Loucy (cell line): ENCODE measurements at regions not wholly inside any gene's neighbourhood (a gene's known extent, or its start where the extent isn't known, plus 50 kb on each side); places are given as distances from the start of the nearest gene placed in this dataset.

Experiments
- CTCF ChIP-seq: fragments of 200-600 bp; sonication (generic); conservative IDR thresholded peaks from 2 replicates; pipeline ENCODE4 v1.5.1; 2014; ENCODE audit warnings: mild to moderate bottlenecking, antibody characterized with exemption, low read length
- EZH2phosphoT487 ChIP-seq: fragments of 200-600 bp; IDR thresholded peaks from 2 replicates; pipeline ENCODE4 v1.6.1; 2018; ENCODE audit warnings: antibody characterized with exemption, mild to moderate bottlenecking, moderate library complexity, borderline replicate concordance

- TF ChIP-seq CTCF (no peak), EZH2phosphoT487 (no peak)
Observed at GRCh38 chr12:127342861-127343260, 924.1 kb upstream of the TMEM132C start.
